NCI-H2196 treated with DMSO at 0.1 percent for 48 hours (cell line): ENCODE measurements at regions not wholly inside any gene's neighbourhood (a gene's known extent, or its start where the extent isn't known, plus 50 kb on each side); places are given as distances from the start of the nearest gene placed in this dataset.

ENCODE experiments used
- DNase-seq: peaks from one replicate; lab custom pipeline; 2025; ENCODE audit not compliant: unreplicated experiment; lab: John Stamatoyannopoulos, UW

- no peak for DNase-seq
Observed at GRCh38 chr2:8016688-8017087, 665.2 kb upstream of the ID2 start.

- DNase-seq, result no peak
Observed at GRCh38 chr2:8018956-8019355, 662.9 kb upstream of the ID2 start.

GRCh38 chr2:8019934-8020333 is 661.9 kb upstream of the ID2 start:
- no peak for DNase-seq

GRCh38 chr2:8021921-8022320 is 659.9 kb upstream of the ID2 start:
- DNase-seq, result no peak

- no peak for DNase-seq
Observed at GRCh38 chr2:8022908-8023640, 658.8 kb upstream of the ID2 start.

- no peak for DNase-seq
Observed at GRCh38 chr2:8024506-8024905, 657.4 kb upstream of the ID2 start.

- DNase-seq, result no peak
Observed at GRCh38 chr2:8026381-8026780, 655.5 kb upstream of the ID2 start.

GRCh38 chr2:8027387-8027786 is 654.5 kb upstream of the ID2 start:
- no peak for DNase-seq

GRCh38 chr2:8028036-8028435 is 653.8 kb upstream of the ID2 start:
- DNase-seq, result no peak

- no peak for DNase-seq
Observed at GRCh38 chr2:8028436-8028835, 653.4 kb upstream of the ID2 start.

- no peak for DNase-seq
Observed at GRCh38 chr2:8028981-8029380, 652.9 kb upstream of the ID2 start.

GRCh38 chr2:8030573-8031303 is 651.1 kb upstream of the ID2 start:
- DNase-seq, result no peak

GRCh38 chr2:8031370-8031769 is 650.5 kb upstream of the ID2 start:
- no peak for DNase-seq

GRCh38 chr2:8033546-8034096 is 648.2 kb upstream of the ID2 start:
- DNase-seq, result no peak

GRCh38 chr2:8036366-8036765 is 645.5 kb upstream of the ID2 start:
- no peak for DNase-seq

- no peak for DNase-seq
Observed at GRCh38 chr2:8039732-8040131, 642.1 kb upstream of the ID2 start.

GRCh38 chr2:8043295-8043694 is 638.6 kb upstream of the ID2 start:
- DNase-seq, result no peak

- no peak for DNase-seq
Observed at GRCh38 chr2:8044046-8044594, 637.7 kb upstream of the ID2 start.

GRCh38 chr2:8045081-8045614 is 636.7 kb upstream of the ID2 start:
- DNase-seq, result no peak

GRCh38 chr2:8046849-8047248 is 635.0 kb upstream of the ID2 start:
- no peak for DNase-seq

- no peak for DNase-seq
Observed at GRCh38 chr2:8049176-8049575, 632.7 kb upstream of the ID2 start.
